ENCODE measurements at regions not wholly inside any gene's neighbourhood (a gene's known extent, or its start where the extent isn't known, plus 50 kb on each side); places are given as distances from the start of the nearest gene placed in this dataset.

DNA sequence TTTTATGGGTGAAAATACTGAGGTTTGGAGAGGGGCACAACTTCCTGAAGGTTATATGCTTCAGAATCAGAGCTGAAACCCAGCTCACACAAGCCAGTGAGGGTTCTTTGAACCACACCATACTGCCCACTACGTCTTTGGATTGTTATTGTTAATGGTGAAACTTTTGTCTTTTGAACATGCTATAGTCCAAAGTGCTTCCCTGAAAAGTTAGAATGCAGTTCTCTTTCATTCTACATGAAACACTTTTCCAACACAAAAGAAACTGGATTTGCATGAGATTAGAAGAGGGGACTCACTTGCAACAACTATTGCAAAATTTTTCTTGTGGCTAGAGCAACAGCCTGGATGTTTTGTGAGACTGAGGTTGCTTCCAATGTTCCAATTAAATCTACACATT is 473.6 kb downstream of the SOX2 start:
- Histone ChIP-seq H3K36me3 (ENCODE audit: control insufficient read depth, insufficient read depth, low read length) (no peaks in the 10 kb centered on the region), H3K27ac (ENCODE audit: low read depth, low read length) (no peak overlapping the region), H3K4me1 (ENCODE audit: control insufficient read depth, insufficient read depth, low read length) (peaks cover 12% of the 10 kb centered on the region), H3K9ac (ENCODE audit: extremely low read depth, low read length, poor library complexity, severe bottlenecking) (no peak overlapping the region), H3K27me3 (ENCODE audit: control insufficient read depth, insufficient read depth, low read length, poor library complexity, severe bottlenecking) (peaks cover 42% of the 10 kb centered on the region), H3K9me3 (ENCODE audit: control insufficient read depth, low read length) (peaks cover 19% of the 10 kb centered on the region), H3K4me3 (ENCODE audit: low read length) (no peak overlapping the region)
- WGBS, 2 experiments (ENCODE audit: insufficient coverage in 1 of 2, insufficient read length in 1 of 2) = no CpG with 5 or more reads among the region's 1 CpG
- DNase-seq = no peak
- Mint-ChIP-seq H3K27me3 (ENCODE audit: insufficient read depth) (peaks cover 73% of the 10 kb centered on the region), H3K9me3 (peaks cover 17% of the 10 kb centered on the region), H3K27ac (no peak overlapping the region), H3K36me3 (ENCODE audit: low read depth) (no peaks in the 10 kb centered on the region), H3K4me3 (no peak overlapping the region), H3K4me1 (peaks cover 24% of the 10 kb centered on the region)
- TF ChIP-seq, protein P1, sequence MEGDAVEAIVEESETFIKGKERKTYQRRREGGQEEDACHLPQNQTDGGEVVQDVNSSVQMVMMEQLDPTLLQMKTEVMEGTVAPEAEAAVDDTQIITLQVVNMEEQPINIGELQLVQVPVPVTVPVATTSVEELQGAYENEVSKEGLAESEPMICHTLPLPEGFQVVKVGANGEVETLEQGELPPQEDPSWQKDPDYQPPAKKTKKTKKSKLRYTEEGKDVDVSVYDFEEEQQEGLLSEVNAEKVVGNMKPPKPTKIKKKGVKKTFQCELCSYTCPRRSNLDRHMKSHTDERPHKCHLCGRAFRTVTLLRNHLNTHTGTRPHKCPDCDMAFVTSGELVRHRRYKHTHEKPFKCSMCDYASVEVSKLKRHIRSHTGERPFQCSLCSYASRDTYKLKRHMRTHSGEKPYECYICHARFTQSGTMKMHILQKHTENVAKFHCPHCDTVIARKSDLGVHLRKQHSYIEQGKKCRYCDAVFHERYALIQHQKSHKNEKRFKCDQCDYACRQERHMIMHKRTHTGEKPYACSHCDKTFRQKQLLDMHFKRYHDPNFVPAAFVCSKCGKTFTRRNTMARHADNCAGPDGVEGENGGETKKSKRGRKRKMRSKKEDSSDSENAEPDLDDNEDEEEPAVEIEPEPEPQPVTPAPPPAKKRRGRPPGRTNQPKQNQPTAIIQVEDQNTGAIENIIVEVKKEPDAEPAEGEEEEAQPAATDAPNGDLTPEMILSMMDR (conservative IDR thresholded peaks at IDR 0.05) = no peak

DNA sequence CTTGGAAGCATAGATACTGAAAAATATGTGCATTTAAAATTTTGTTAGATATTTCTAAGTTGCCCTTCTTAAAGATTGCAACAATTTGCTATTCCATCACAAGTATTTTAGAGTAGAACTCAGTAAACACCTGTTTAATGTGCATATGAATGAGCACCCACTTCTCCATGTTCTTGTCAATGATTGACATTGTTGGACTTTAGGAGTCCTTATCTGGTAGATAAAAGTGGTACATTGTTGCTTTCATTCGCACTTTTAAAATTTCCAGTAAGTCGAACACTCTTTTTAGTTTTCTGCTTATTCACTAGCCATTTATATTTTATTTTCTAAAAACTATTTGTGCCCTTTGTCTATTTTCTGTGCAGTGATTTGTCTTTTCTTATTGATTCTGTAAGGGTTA is 478.3 kb downstream of the SOX2 start:
- Histone ChIP-seq H3K9ac (ENCODE audit: extremely low read depth, low read length, poor library complexity, severe bottlenecking) (no peak overlapping the region), H3K36me3 (ENCODE audit: control insufficient read depth, insufficient read depth, low read length) (no peaks in the 10 kb centered on the region), H3K9me3 (ENCODE audit: control insufficient read depth, low read length) (peaks cover 19% of the 10 kb centered on the region), H3K4me1 (ENCODE audit: control insufficient read depth, insufficient read depth, low read length) (no peaks in the 10 kb centered on the region), H3K27ac (ENCODE audit: low read depth, low read length) (no peak overlapping the region), H3K4me3 (ENCODE audit: low read length) (no peak overlapping the region), H3K27me3 (ENCODE audit: control insufficient read depth, insufficient read depth, low read length, poor library complexity, severe bottlenecking) (peaks cover 27% of the 10 kb centered on the region)
- peaks cover 72% of the 10 kb centered on the region for H3K27me3 Mint-ChIP-seq (ENCODE audit: insufficient read depth)
- no peak overlapping the region for H3K27ac Mint-ChIP-seq
- 91% methylated on average over 2 of the region's 2 CpGs; no CpG with 5 or more reads in 1 of the 2 experiments for WGBS, 2 experiments (ENCODE audit: insufficient coverage in 1 of 2, insufficient read length in 1 of 2)
- TF ChIP-seq, protein P1 (conservative IDR thresholded peaks at IDR 0.05) = no peak
- no peak overlapping the region for H3K4me3 Mint-ChIP-seq
- H3K36me3 Mint-ChIP-seq (ENCODE audit: low read depth) = no peaks in the 10 kb centered on the region
- peaks cover 1% of the 10 kb centered on the region for H3K4me1 Mint-ChIP-seq
- H3K9me3 Mint-ChIP-seq = peaks cover 20% of the 10 kb centered on the region
- no peak for DNase-seq

DNA sequence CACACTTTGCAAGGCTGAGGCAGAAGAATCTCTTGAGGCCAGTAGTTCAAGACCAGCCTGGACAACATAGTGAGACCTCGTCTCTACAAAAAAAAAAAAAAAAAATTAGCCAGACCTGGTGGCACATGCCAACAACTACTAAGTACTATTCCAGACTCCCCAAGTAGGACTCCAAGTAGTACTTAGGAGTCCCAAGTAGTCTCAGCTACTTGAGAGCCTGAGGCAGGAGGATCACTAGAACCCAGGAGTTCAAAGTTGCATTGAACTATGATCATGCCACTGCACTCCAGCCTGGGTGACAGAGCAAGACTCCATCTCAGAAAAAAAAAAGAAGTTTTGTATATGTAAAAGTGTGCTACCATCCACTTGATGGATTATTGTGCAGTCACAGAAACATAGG is 486.6 kb downstream of the SOX2 start:
- Histone ChIP-seq H3K27ac (ENCODE audit: low read depth, low read length) (no peak overlapping the region), H3K9ac (ENCODE audit: extremely low read depth, low read length, poor library complexity, severe bottlenecking) (no peak overlapping the region), H3K36me3 (ENCODE audit: control insufficient read depth, insufficient read depth, low read length) (no peaks in the 10 kb centered on the region), H3K27me3 (ENCODE audit: control insufficient read depth, insufficient read depth, low read length, poor library complexity, severe bottlenecking) (peaks cover 18% of the 10 kb centered on the region), H3K4me3 (ENCODE audit: low read length) (no peak overlapping the region), H3K9me3 (ENCODE audit: control insufficient read depth, low read length) (no peaks in the 10 kb centered on the region), H3K4me1 (ENCODE audit: control insufficient read depth, insufficient read depth, low read length) (no peaks in the 10 kb centered on the region)
- Mint-ChIP-seq H3K36me3 (ENCODE audit: low read depth) (no peaks in the 10 kb centered on the region), H3K27ac (no peak overlapping the region), H3K27me3 (ENCODE audit: insufficient read depth) (peaks cover 29% of the 10 kb centered on the region), H3K9me3 (no peaks in the 10 kb centered on the region), H3K4me3 (no peak overlapping the region), H3K4me1 (peaks cover 9% of the 10 kb centered on the region)
- WGBS, 2 experiments (ENCODE audit: insufficient coverage in 1 of 2, insufficient read length in 1 of 2) = 83% methylated on average over 1 of the region's 1 CpG; no CpG with 5 or more reads in 1 of the 2 experiments
- no peak for DNase-seq
- TF ChIP-seq, protein P1 (conservative IDR thresholded peaks at IDR 0.05) = no peak
